Testis (tissue), 2 donors: ENCODE measurements at regions not wholly inside any gene's neighbourhood (a gene's known extent, or its start where the extent isn't known, plus 50 kb on each side); places are given as distances from the start of the nearest gene placed in this dataset.
"Not testable (repeated sequence)": the region's sequence is repeated elsewhere in the genome, so short reads cannot be mapped to it uniquely, and the experiment has no call there.

Source experiments
- DNase-seq: peaks from one replicate; pipeline ENCODE4 v3.0.0-alpha.2; 2019
- H3K27ac ChIP-seq, 2 donors: fragments of 200-600 bp; sonication (generic); one replicate each; pipeline ENCODE4 v1.5.1; 2019
- H3K27me3 ChIP-seq: fragments of 200-600 bp; sonication (generic); one replicate; pipeline ENCODE4 v1.5.1; 2019
- H3K36me3 ChIP-seq: fragments of 200-600 bp; sonication (generic); one replicate; pipeline ENCODE4 v1.5.1; 2017; ENCODE audit warnings: low read depth; ENCODE audit errors: missing control alignments
- H3K4me1 ChIP-seq: fragments of 200-600 bp; sonication (generic); one replicate; pipeline ENCODE4 v1.5.1; 2019
- H3K4me3 ChIP-seq, 2 donors: fragments of 200-600 bp; sonication (generic); one replicate each; pipeline ENCODE4 v1.5.1; 2017 to 2019
- H3K9me3 ChIP-seq: fragments of 200-600 bp; sonication (generic); one replicate; pipeline ENCODE4 v1.5.1; 2017
- POLR2A ChIP-seq: fragments of 450-650 bp; IDR thresholded peaks from one replicate; pipeline ENCODE4 v1.6.1; 2017; ENCODE audit warnings: antibody characterized with exemption, mild to moderate bottlenecking, moderate library complexity
- WGBS, 2 donors: methylation state at CpG; one replicate each; pipeline ENCODE4 v1.1.5; 2018; 5-methylcytosine and 5-hydroxymethylcytosine counted together
- intact Hi-C: fragments of 100-400 bp; cut with DNase I; formaldehyde crosslinking; loops from one replicate; pipeline ENCODE4 v1.15.1; 2023; ENCODE audit warnings: low total_unique reads
- TF ChIP-seq, protein P1 (sequence below), 3 experiments: fragments of 450-650 bp in 2 of 3; fragments of 200-600 bp in 1 of 3; sonication (generic) in 1 of 3; IDR thresholded peaks; one replicate each; pipeline ENCODE4 v1.5.1; 2016 to 2019; ENCODE audit warnings: antibody characterized with exemption in 3 of 3, mild to moderate bottlenecking in 2 of 3, moderate library complexity in 1 of 3

DNA sequence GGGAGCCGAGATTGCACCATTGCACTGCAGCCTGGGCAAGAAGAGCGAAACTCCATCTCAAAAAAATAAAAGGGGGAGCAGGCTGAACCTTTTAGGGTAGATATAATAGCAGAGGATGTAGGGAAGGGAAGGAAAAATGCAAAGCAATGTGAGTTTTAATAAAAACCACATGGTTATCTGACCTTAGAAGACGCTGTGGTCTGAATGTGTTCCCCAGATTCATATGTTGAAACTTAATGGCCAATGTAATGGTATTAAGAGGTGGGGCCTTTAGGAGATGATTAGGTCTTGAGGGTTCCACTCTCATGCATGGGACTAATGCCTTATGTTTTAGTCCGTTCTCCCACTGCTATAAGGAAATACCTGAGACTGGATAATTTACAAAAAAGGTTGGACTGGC lies 114.1 kb upstream of the STX18 start:
- no peak for TF ChIP-seq POLR2A
- TF ChIP-seq, protein P1, sequence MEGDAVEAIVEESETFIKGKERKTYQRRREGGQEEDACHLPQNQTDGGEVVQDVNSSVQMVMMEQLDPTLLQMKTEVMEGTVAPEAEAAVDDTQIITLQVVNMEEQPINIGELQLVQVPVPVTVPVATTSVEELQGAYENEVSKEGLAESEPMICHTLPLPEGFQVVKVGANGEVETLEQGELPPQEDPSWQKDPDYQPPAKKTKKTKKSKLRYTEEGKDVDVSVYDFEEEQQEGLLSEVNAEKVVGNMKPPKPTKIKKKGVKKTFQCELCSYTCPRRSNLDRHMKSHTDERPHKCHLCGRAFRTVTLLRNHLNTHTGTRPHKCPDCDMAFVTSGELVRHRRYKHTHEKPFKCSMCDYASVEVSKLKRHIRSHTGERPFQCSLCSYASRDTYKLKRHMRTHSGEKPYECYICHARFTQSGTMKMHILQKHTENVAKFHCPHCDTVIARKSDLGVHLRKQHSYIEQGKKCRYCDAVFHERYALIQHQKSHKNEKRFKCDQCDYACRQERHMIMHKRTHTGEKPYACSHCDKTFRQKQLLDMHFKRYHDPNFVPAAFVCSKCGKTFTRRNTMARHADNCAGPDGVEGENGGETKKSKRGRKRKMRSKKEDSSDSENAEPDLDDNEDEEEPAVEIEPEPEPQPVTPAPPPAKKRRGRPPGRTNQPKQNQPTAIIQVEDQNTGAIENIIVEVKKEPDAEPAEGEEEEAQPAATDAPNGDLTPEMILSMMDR (IDR thresholded peaks at IDR 0.05) = no peak
- DNase-seq = no peak
- no peaks in the 10 kb centered on the region for H3K9me3 ChIP-seq
- H3K27ac ChIP-seq = no peak overlapping the region
- WGBS, 2 donors = 89 to 93% methylated on average over 4 of the region's 4 CpGs
- intact Hi-C loops = no loop called here
- H3K36me3 ChIP-seq = no peaks in the 10 kb centered on the region
- no peaks in the 10 kb centered on the region for H3K27me3 ChIP-seq
- H3K4me1 ChIP-seq = no peaks in the 10 kb centered on the region
- H3K4me3 ChIP-seq = no peak overlapping the region

DNA sequence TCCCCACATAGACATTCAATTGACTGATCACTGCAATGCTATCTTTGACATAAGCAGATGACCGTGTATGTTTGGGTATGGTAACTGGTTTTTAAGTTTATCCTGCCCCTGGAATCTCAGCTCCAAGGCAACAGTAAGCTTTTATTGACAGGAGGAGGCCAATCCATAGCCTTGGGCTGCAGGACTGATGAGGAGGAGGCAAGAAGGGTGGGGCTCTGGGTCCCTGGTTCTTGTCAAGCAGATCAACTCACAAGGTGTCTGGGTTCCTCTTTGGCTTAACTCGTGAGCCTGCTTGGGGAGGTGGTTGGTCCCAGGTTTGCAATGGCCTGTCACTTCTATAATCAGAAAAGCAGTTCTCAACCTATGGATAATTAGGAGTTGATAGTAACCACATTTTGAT lies 113.2 kb upstream of the STX18 start:
- Histone ChIP-seq H3K4me1 (no peaks in the 10 kb centered on the region), H3K36me3 (no peaks in the 10 kb centered on the region), H3K4me3 (no peak overlapping the region), H3K27me3 (no peaks in the 10 kb centered on the region), H3K9me3 (no peaks in the 10 kb centered on the region), H3K27ac (no peak overlapping the region)
- TF ChIP-seq, protein P1 (IDR thresholded peaks at IDR 0.05) = no peak
- intact Hi-C loops = no loop called here
- 78 to 93% methylated on average over 2 of the region's 2 CpGs for WGBS, 2 donors
- DNase-seq = no peak

DNA sequence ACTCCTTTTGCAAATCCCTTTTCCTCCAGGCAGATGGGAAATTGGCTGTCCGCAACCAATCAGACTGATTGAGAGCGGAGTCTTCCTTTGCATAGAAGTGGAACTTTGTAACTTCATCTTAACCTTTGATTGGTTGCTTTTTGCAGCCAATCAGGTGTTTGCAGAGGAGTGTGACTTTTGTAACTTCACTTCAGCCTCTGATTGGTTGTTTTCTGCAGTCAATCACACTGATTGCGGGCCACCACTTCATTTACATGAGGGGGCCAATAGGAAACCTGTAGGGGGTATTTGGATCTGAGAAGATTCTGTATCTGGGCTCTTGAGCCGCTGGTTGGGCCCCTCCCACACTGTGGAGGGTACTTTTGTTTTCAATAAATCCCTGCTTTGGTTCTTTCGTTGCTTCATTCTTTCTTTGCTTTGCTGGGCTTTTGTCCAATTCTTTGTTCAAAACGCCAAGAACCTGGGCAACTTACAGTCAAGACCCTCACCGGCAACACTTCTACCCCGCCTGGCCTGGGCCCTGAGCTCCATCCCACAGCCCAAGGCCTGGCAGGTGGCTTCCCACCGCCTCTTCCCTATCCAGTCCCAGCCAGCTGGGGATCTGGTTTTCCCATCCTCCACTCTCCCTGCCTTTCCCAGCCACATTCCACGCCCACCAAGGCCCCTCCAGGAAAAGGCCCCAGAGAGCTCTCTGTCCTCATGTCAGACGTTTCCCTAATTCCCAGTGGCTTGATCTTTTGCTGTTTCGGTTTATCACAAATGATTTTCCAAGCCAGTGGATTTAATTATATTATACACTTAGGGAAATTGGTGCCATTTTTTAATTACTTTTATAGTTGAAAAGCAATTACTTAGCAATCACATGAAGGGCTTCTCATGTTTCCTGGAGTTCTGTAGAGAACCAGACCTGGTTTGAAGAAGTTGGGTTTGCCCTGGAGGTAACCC lies 110.2 kb upstream of the STX18 start:
- H3K4me3 ChIP-seq = peak overlapping the region in 1 of 2 donors; percentile 21
- no peaks in the 10 kb centered on the region for H3K4me1 ChIP-seq
- DNase-seq = peak; percentile 28
- 56 to 66% methylated on average over 12 of the region's 12 CpGs for WGBS, 2 donors
- intact Hi-C loops = no loop called here
- H3K36me3 ChIP-seq = no peaks in the 10 kb centered on the region
- TF ChIP-seq, protein P1 (IDR thresholded peaks at IDR 0.05) = no peak
- no peak for TF ChIP-seq POLR2A
- H3K27me3 ChIP-seq = no peaks in the 10 kb centered on the region
- H3K27ac ChIP-seq = no peak overlapping the region
- no peaks in the 10 kb centered on the region for H3K9me3 ChIP-seq

DNA sequence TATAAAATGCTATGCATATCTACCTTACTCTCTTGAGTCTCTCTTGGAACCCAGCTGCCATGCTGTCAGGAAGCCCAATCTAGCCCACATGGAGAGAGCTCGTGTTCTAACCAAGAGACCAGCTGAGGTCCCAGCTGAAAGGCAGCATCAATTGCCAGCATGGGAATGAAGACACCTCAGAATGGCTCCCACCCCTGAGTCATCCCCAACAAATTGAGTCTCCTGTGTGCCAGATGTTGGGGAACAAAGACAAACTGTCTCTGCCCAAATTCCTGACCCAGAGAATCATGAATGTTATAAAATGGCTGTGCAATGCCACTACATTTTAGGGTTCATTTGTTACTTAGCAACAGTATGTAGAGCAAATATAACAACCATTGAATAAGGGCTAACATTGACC lies 105.2 kb upstream of the STX18 start:
- Histone ChIP-seq H3K4me1 (no peaks in the 10 kb centered on the region), H3K9me3 (no peaks in the 10 kb centered on the region), H3K36me3 (no peaks in the 10 kb centered on the region), H3K27ac (no peak overlapping the region), H3K27me3 (no peaks in the 10 kb centered on the region), H3K4me3 (no peak overlapping the region)
- 86 to 100% methylated on average over 1 of the region's 1 CpG for WGBS, 2 donors
- DNase-seq = no peak
- intact Hi-C loops = no loop called here
- TF ChIP-seq, protein P1 (IDR thresholded peaks at IDR 0.05) = no peak
- no peak for TF ChIP-seq POLR2A

DNA sequence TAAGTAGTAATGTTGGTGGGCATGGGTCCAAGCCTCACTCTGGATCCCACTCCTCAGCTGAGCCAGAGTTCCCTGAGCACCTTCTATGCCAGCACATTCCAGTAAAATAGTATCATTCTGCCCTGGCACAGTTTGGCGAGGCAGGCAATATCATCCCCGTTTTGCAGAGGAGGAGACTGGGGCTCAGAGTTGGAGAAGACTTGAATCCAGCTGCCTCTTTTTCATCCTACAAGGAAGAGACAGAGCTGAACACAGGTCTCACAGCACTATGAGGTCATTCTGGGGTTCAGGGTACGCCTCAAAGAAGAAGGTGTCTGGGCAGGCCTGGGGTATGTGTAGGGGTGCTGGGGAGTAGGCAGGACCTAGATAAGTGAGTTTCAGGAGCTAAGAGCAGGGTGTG lies 103.9 kb upstream of the STX18 start:
- intact Hi-C loops = no loop called here
- H3K27ac ChIP-seq = no peak overlapping the region
- H3K4me1 ChIP-seq = no peaks in the 10 kb centered on the region
- no peak overlapping the region for H3K4me3 ChIP-seq
- 65 to 76% methylated on average over 3 of the region's 3 CpGs for WGBS, 2 donors
- no peaks in the 10 kb centered on the region for H3K9me3 ChIP-seq
- TF ChIP-seq, protein P1 (IDR thresholded peaks at IDR 0.05) = no peak
- TF ChIP-seq POLR2A = no peak
- no peak for DNase-seq
- H3K36me3 ChIP-seq = no peaks in the 10 kb centered on the region
- H3K27me3 ChIP-seq = no peaks in the 10 kb centered on the region

DNA sequence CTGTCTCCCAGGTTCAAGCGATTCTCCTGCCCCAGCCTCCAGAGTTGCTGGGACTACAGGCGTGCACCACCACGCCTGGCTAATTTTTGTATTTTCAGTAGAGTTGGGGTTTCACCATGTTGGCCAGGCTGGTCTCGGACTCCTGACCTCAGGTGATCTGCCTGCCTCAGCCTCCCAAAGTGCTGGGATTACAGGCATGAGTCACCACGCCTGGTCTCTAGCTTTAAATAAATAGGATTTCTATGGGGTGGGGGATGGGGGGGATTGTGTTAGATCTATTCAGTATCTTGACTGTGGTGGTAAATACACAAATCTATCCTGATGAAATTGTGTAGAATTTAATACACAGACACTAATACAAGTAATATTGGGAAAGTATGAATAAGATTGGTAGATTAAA lies 102.4 kb upstream of the STX18 start:
- H3K4me3 ChIP-seq, H3K36me3 ChIP-seq, H3K27me3 ChIP-seq, H3K4me1 ChIP-seq, DNase-seq, H3K27ac ChIP-seq, intact Hi-C loops, H3K9me3 ChIP-seq: not testable (repeated sequence)
- WGBS, 2 donors = 84 to 91% methylated on average over 5 of the region's 5 CpGs

DNA sequence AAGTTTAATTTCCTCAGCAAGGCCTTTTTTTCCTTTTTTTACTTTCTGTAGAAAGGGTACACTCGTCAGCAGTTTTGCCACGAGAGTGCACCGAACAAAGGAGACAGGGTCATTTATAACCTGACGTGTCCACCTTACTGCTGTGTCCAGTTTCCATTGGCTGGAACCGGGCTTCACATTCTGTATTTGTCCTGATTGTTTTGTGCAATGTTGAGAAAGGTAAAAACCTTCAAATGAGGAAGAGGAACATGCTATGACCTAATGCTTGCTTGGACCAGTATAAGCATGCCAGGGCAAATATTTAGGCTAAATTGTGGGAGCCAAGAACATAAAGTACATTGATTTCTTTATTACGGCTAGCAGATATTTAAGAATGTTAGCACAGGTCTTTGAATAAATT lies 101.9 kb upstream of the STX18 start:
- H3K4me3 ChIP-seq, H3K9me3 ChIP-seq, DNase-seq, H3K4me1 ChIP-seq, H3K27ac ChIP-seq, intact Hi-C loops, H3K27me3 ChIP-seq, H3K36me3 ChIP-seq: not testable (repeated sequence)
- 88 to 93% methylated on average over 6 of the region's 6 CpGs for WGBS, 2 donors
